ENCODE measurements at regions not wholly inside any gene's neighbourhood (a gene's known extent, or its start where the extent isn't known, plus 50 kb on each side); places are given as distances from the start of the nearest gene placed in this dataset.
A peak's percentile ranks its signal among the peaks of the same experiment; 100 is the strongest.

DNA sequence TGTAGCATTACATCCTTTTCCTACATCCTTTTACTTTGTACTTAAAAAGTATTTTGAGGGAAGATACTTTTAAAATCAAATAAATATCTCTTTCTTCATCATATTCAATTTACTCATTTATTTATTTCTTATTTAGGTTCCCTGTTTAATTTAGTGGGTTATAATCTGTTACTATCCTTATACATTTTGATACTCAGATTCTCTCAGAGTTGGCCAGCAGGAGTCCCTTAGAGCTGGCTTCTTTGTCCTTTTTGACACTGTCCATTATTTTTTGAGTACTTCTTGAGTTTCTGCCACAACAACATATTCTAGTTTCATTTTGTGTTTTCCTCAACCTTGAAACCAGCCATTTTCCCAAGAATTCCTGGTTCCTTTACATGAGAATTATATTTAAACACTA, 111.6 kb upstream of the DCBLD2 start:
- TF ChIP-seq TAF1 (IDR thresholded peaks at IDR 0.05; ENCODE audit: low read depth, low read length): no peak
- no peak for TF ChIP-seq POU2F2 (IDR thresholded peaks at IDR 0.05; ENCODE audit: low read depth, low read length)
- no peak for TF ChIP-seq SPI1 (IDR thresholded peaks at IDR 0.05; ENCODE audit: low read depth, low read length)
- TF ChIP-seq POLR2A (IDR thresholded peaks at IDR 0.05; ENCODE audit: low read depth, low read length): no peak
- no peak for FAIRE-seq

DNA sequence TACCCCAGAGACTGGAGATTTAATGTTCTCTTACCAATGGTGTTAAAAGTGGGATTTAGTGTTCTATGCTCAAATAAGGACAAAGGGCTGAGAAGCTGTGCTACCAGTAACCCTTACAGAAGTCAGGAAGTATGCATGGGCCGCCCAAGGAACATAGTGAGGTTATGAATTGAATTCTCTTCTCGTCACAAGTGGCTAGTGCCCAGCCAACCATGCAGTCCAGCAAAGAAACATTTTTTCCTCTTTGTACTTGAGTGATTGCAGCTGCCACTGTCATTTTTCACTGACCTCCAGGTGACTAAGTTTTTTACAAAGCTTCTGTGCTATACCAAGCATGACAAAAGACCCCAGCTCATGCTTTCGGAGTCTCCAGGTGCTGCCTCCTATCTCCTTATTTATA, 110.6 kb upstream of the DCBLD2 start:
- peak; percentile 7 for DNase-seq (ENCODE audit: insufficient read length, low spot score)
- TF ChIP-seq POLR2AphosphoS5 (IDR thresholded peaks at IDR 0.05; ENCODE audit: low read depth, low read length) (no peak), PAX5 (IDR thresholded peaks at IDR 0.05; ENCODE audit: insufficient read depth, low read length, severe bottlenecking) (peak; percentile 97), SPI1 (IDR thresholded peaks at IDR 0.05; ENCODE audit: low read depth, low read length) (no peak)
- FAIRE-seq: peak; percentile 85

More for the DNA sequence above, 111.6 kb upstream of the DCBLD2 start:
- no peak for DNase-seq (ENCODE audit: insufficient read length, low spot score)

DNA sequence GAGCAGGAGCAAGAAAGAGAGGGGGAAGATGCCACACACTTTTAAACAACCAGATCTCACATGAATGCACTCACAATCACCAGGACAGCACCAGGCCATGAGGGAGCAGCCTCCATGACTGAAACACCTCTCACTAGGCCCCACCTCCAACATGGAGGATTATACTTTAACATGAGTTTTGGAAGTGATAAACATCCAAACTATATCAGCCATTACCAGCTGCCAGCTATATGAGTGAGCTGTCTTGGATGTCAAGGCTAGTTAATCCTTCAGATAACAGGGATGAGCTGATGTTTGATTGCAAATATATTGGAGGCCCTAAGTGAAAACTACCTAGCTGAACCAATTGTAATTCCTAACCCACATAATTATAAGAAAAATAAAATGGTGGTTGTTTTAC, 108.4 kb upstream of the DCBLD2 start:
- FAIRE-seq: no peak
- no peak for TF ChIP-seq POLR2A (IDR thresholded peaks at IDR 0.05; ENCODE audit: low read depth, low read length)
- no peak for TF ChIP-seq SPI1 (IDR thresholded peaks at IDR 0.05; ENCODE audit: low read depth, low read length)
- TF ChIP-seq PAX5 (IDR thresholded peaks at IDR 0.05; ENCODE audit: insufficient read depth, low read length, severe bottlenecking): no peak
- TF ChIP-seq POLR2AphosphoS5 (IDR thresholded peaks at IDR 0.05; ENCODE audit: low read depth, low read length): no peak
- TF ChIP-seq POU2F2 (IDR thresholded peaks at IDR 0.05; ENCODE audit: low read depth, low read length): no peak
- TF ChIP-seq TAF1 (IDR thresholded peaks at IDR 0.05; ENCODE audit: low read depth, low read length): no peak

DNA sequence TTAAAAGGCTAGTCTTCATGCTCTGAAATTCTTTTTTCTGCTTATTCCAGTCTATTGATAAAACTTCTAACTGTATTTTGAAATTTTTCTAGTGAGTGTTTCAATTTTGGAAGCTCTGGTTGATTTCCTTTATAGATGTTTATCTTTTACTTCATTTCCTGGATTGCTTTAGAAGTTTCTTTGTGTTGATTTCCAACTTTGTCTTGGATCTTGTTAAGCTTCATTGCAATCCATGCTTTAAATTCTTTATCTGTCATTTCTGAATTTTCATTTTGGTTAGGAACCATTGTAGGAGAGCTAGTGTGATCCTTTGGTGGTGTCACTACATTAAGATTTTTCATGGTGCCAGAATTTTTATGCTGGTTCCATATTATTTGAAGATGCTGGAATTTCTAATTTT, 105.2 kb upstream of the DCBLD2 start:
- FAIRE-seq (no peak), DNase-seq (ENCODE audit: insufficient read length, low spot score) (no peak)
- TF ChIP-seq SPI1 (IDR thresholded peaks at IDR 0.05; ENCODE audit: low read depth, low read length): no peak
- TF ChIP-seq POLR2AphosphoS5 (IDR thresholded peaks at IDR 0.05; ENCODE audit: low read depth, low read length): no peak
- TF ChIP-seq PAX5 (IDR thresholded peaks at IDR 0.05; ENCODE audit: insufficient read depth, low read length, severe bottlenecking): no peak
- no peak for TF ChIP-seq POU2F2 (IDR thresholded peaks at IDR 0.05; ENCODE audit: low read depth, low read length)
- no peak for TF ChIP-seq TAF1 (IDR thresholded peaks at IDR 0.05; ENCODE audit: low read depth, low read length)
- no peak for TF ChIP-seq POLR2A (IDR thresholded peaks at IDR 0.05; ENCODE audit: low read depth, low read length)

More for the DNA sequence above, 108.4 kb upstream of the DCBLD2 start:
- no peak for DNase-seq (ENCODE audit: insufficient read length, low spot score)

DNA sequence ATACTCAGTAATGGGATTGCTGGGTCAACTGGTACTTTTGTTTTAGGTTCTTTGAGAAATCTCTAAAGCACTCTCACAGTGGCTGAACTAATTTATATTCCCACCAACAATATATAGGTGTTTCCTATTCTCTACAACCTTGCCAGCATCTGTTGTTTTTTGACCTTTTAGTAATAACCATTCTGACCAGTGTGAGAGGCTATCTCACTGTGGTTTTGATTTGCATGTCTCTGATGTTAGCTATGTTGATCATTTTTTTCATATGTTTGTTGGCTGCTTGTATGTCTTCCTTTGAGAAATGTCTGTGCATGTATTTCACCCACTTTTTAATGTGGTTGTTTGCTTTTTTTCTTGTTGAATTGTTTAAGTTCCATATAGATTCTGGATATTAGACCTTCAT, 98.2 kb upstream of the DCBLD2 start:
- DNase-seq (ENCODE audit: insufficient read length, low spot score): no peak
- TF ChIP-seq TAF1 (IDR thresholded peaks at IDR 0.05; ENCODE audit: low read depth, low read length) (no peak), SPI1 (IDR thresholded peaks at IDR 0.05; ENCODE audit: low read depth, low read length) (no peak), POLR2AphosphoS5 (IDR thresholded peaks at IDR 0.05; ENCODE audit: low read depth, low read length) (no peak), PAX5 (IDR thresholded peaks at IDR 0.05; ENCODE audit: insufficient read depth, low read length, severe bottlenecking) (no peak), POU2F2 (IDR thresholded peaks at IDR 0.05; ENCODE audit: low read depth, low read length) (no peak), POLR2A (IDR thresholded peaks at IDR 0.05; ENCODE audit: low read depth, low read length) (no peak)
- FAIRE-seq: no peak

DNA sequence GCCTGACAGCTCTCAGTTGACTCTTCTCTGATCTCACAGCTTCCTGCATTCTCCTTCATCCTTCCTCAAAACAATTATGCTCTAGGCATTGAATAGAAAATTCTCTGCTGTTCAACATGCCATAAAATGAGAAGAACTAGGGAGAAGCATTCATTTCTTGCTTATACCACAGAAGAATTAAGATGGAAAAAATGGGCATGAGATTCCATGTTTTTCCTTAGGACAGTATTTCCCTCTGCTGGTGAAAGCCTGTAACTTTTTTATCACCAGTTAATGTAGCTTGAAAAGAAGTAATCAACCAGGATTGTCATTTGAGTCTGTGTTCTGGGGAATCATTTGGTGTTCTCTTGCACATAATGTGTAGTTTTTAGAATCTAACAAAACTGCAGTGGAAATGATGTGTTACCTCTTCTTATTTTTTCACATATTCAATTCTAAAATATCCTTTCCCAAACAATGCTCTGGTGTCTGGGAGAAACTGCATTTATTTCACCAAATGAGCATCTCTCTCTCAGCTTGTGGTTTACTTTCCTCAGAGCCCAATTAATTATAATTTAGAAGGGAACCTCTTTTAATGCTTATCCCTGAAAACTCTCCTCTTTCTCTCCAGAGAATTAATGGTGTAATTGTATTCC, 92.8 kb upstream of the DCBLD2 start:
- TF ChIP-seq PAX5 (IDR thresholded peaks at IDR 0.05; ENCODE audit: insufficient read depth, low read length, severe bottlenecking) (no peak), POU2F2 (IDR thresholded peaks at IDR 0.05; ENCODE audit: low read depth, low read length) (no peak), POLR2AphosphoS5 (IDR thresholded peaks at IDR 0.05; ENCODE audit: low read depth, low read length) (no peak), POLR2A (IDR thresholded peaks at IDR 0.05; ENCODE audit: low read depth, low read length) (no peak), TAF1 (IDR thresholded peaks at IDR 0.05; ENCODE audit: low read depth, low read length) (no peak), SPI1 (IDR thresholded peaks at IDR 0.05; ENCODE audit: low read depth, low read length) (no peak)
- FAIRE-seq: no peak
- DNase-seq (ENCODE audit: insufficient read length, low spot score): no peak

DNA sequence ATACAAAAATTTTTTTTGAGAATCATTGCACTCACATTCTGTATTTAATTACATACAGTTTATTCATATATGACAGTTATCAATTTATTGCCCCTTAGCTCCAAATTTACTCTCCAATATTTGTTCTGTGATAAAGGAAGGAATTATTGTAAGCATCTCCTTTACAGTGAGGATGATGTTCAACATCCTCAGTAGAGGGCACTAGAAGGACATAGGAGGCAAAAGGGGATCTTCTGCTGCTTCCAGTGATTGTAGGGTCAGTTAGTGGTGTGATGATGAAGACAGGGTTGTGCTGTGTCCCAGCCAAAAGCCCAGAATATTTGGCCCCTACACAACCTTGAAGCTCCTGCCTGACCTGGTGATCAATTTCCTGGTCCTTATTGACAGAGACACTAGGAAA, 89.9 kb upstream of the DCBLD2 start:
- FAIRE-seq (no peak), DNase-seq (ENCODE audit: insufficient read length, low spot score) (no peak)
- TF ChIP-seq POU2F2 (IDR thresholded peaks at IDR 0.05; ENCODE audit: low read depth, low read length) (no peak), SPI1 (IDR thresholded peaks at IDR 0.05; ENCODE audit: low read depth, low read length) (no peak)

DNA sequence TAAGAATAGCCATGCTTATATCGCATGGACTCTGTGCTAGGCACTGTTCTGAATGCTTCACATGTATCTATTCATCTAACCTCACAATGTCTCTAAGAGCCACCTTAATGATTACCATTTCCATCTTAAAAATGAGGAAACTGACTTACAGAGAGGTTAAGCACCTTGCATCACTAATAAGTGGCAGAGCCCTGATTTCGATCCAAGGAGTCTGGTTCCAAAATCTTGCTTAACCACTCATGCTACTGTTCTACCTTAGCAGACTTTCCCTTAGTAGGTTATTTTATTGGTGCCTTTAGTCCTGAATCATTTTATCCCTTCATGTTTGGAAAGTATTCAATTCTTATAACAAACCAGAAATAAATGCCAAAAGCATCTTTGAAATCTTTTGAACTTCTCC, 89.2 kb upstream of the DCBLD2 start:
- DNase-seq (ENCODE audit: insufficient read length, low spot score): no peak
- FAIRE-seq: peak; percentile 23
- TF ChIP-seq SPI1 (IDR thresholded peaks at IDR 0.05; ENCODE audit: low read depth, low read length) (no peak), POU2F2 (IDR thresholded peaks at IDR 0.05; ENCODE audit: low read depth, low read length) (no peak), TAF1 (IDR thresholded peaks at IDR 0.05; ENCODE audit: low read depth, low read length) (no peak), PAX5 (IDR thresholded peaks at IDR 0.05; ENCODE audit: insufficient read depth, low read length, severe bottlenecking) (no peak), POLR2AphosphoS5 (IDR thresholded peaks at IDR 0.05; ENCODE audit: low read depth, low read length) (no peak), POLR2A (IDR thresholded peaks at IDR 0.05; ENCODE audit: low read depth, low read length) (no peak)

DNA sequence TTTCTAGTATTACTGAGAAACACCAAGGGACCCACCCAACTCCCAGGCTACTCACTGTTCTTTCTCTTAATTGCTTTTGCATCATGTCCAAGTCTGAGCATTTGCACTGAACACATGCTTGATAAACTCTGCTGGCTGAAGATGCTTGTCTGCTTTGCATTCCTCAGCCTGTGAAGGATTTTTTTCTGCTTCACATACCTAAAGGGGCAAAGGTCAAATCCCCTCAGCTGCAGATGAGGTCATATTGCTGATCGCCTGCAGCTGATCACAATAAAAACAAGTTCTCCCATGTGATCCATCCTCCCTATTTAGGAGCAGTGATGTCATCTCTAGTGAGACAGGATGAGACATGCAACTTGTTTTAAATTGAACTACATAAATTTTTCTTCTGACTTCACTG, 84.6 kb upstream of the DCBLD2 start:
- TF ChIP-seq POLR2AphosphoS5 (IDR thresholded peaks at IDR 0.05; ENCODE audit: low read depth, low read length) (no peak), POU2F2 (IDR thresholded peaks at IDR 0.05; ENCODE audit: low read depth, low read length) (no peak), TAF1 (IDR thresholded peaks at IDR 0.05; ENCODE audit: low read depth, low read length) (no peak)
- no peak for FAIRE-seq
- no peak for DNase-seq (ENCODE audit: insufficient read length, low spot score)

DNA sequence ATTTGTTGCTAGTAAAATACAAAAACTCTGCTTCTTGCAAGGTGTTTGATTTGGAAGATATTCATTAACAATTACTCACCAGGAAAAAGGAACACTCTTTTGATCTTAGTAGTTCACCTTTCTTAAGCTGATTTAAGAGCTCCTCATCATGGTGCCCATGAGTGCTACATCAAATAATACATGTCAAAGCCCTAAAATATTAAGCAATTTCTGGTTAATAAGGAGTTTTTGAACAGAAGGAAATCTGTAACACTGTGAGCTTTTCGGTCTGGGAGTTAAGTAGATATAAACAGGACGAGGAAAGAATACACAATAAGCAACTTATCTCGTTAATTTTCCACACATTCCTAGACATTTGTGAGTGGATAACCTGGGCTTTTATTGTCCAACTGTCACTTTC, 83.9 kb upstream of the DCBLD2 start:
- TF ChIP-seq TAF1 (IDR thresholded peaks at IDR 0.05; ENCODE audit: low read depth, low read length) (no peak), SPI1 (IDR thresholded peaks at IDR 0.05; ENCODE audit: low read depth, low read length) (no peak), PAX5 (IDR thresholded peaks at IDR 0.05; ENCODE audit: insufficient read depth, low read length, severe bottlenecking) (no peak)
- no peak for DNase-seq (ENCODE audit: insufficient read length, low spot score)
- no peak for FAIRE-seq

DNA sequence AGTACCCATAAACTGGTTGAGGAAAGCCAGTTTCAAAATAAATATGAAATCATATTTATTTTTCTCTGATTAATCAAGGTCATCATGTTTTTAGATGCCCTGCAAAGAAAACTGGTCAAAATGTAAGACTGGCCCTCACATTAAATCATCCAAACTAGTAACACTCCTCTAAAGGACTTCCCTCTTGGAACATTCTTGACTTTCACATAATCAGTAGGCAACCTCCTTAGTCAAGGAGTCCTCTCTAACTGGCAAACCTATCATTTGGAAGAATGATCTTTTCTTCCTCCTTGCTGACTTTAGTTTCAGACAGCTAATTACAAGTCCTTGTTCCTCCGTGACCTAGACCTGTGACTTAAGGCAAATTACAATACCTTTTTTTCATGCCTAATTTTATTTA, 82.5 kb upstream of the DCBLD2 start:
- no peak for TF ChIP-seq TAF1 (IDR thresholded peaks at IDR 0.05; ENCODE audit: low read depth, low read length)
- TF ChIP-seq POLR2A (IDR thresholded peaks at IDR 0.05; ENCODE audit: low read depth, low read length): no peak
- TF ChIP-seq POLR2AphosphoS5 (IDR thresholded peaks at IDR 0.05; ENCODE audit: low read depth, low read length): no peak
- TF ChIP-seq PAX5 (IDR thresholded peaks at IDR 0.05; ENCODE audit: insufficient read depth, low read length, severe bottlenecking): no peak
- TF ChIP-seq SPI1 (IDR thresholded peaks at IDR 0.05; ENCODE audit: low read depth, low read length): no peak
- no peak for TF ChIP-seq POU2F2 (IDR thresholded peaks at IDR 0.05; ENCODE audit: low read depth, low read length)
- DNase-seq (ENCODE audit: insufficient read length, low spot score): no peak
- no peak for FAIRE-seq
